GM18511 (cell line): ENCODE measurements at regions not wholly inside any gene's neighbourhood (a gene's known extent, or its start where the extent isn't known, plus 50 kb on each side); places are given as distances from the start of the nearest gene placed in this dataset.

ENCODE experiments used
- ATAC-seq: cut with Tn5 transposase; IDR thresholded peaks from one replicate; pipeline ENCODE4 v1.9.1; 2021; ENCODE audit warnings: mild to moderate bottlenecking, moderate library complexity; ENCODE audit not compliant: unreplicated experiment

GRCh38 chr3:5068531-5069050 lies 53.5 kb upstream of the ARL8B start:
- no peak for ATAC-seq

GRCh38 chr3:5069627-5070026 lies 52.5 kb upstream of the ARL8B start:
- no peak for ATAC-seq

- no peak for ATAC-seq
Observed at GRCh38 chr3:5071061-5071460, 51.0 kb upstream of the ARL8B start.

GRCh38 chr3:5072100-5072816 lies 49.8 kb upstream of the ARL8B start:
- ATAC-seq = no peak
